ENCODE measurements at regions not wholly inside any gene's neighbourhood (a gene's known extent, or its start where the extent isn't known, plus 50 kb on each side); places are given as distances from the start of the nearest gene placed in this dataset.

- in situ Hi-C loops (cut with HindIII; ENCODE audit: low pct_ligation_motif_present, low pct_unique_long_range_greater_than_20kb, low sequenced_read_pairs) = no loop called here
- no peak for DNase-seq
Measured at GRCh38 chr17:77696151-77696720, 262.3 kb upstream of the TNRC6C start.

- no peak for DNase-seq
- in situ Hi-C loops (cut with HindIII; ENCODE audit: low pct_ligation_motif_present, low pct_unique_long_range_greater_than_20kb, low sequenced_read_pairs) = no loop called here
Measured at GRCh38 chr17:77696721-77697460, 261.6 kb upstream of the TNRC6C start.

GRCh38 chr17:77697480-77698400 is 260.8 kb upstream of the TNRC6C start:
- in situ Hi-C loops (cut with HindIII; ENCODE audit: low pct_ligation_motif_present, low pct_unique_long_range_greater_than_20kb, low sequenced_read_pairs) = no loop called here
- DNase-seq = no peak

GRCh38 chr17:77698903-77699623 is 259.4 kb upstream of the TNRC6C start:
- DNase-seq = no peak
- in situ Hi-C loops (cut with HindIII; ENCODE audit: low pct_ligation_motif_present, low pct_unique_long_range_greater_than_20kb, low sequenced_read_pairs) = no loop called here

- DNase-seq = no peak
- in situ Hi-C loops (cut with HindIII; ENCODE audit: low pct_ligation_motif_present, low pct_unique_long_range_greater_than_20kb, low sequenced_read_pairs) = no loop called here
Measured at GRCh38 chr17:77700165-77700881, 258.2 kb upstream of the TNRC6C start.

GRCh38 chr17:77701996-77702395 is 256.5 kb upstream of the TNRC6C start:
- in situ Hi-C loops (cut with HindIII; ENCODE audit: low pct_ligation_motif_present, low pct_unique_long_range_greater_than_20kb, low sequenced_read_pairs) = no loop called here
- no peak for DNase-seq

GRCh38 chr17:77704048-77704815 is 254.3 kb upstream of the TNRC6C start:
- in situ Hi-C loops (cut with HindIII; ENCODE audit: low pct_ligation_motif_present, low pct_unique_long_range_greater_than_20kb, low sequenced_read_pairs) = no loop called here
- no peak for DNase-seq

GRCh38 chr17:77706938-77707337 is 251.6 kb upstream of the TNRC6C start:
- no peak for DNase-seq
- in situ Hi-C loops (cut with HindIII; ENCODE audit: low pct_ligation_motif_present, low pct_unique_long_range_greater_than_20kb, low sequenced_read_pairs) = no loop called here

GRCh38 chr17:77707546-77707945 is 251.0 kb upstream of the TNRC6C start:
- in situ Hi-C loops (cut with HindIII; ENCODE audit: low pct_ligation_motif_present, low pct_unique_long_range_greater_than_20kb, low sequenced_read_pairs) = no loop called here
- no peak for DNase-seq

- DNase-seq = no peak
- in situ Hi-C loops (cut with HindIII; ENCODE audit: low pct_ligation_motif_present, low pct_unique_long_range_greater_than_20kb, low sequenced_read_pairs) = no loop called here
Measured at GRCh38 chr17:77708049-77708448, 250.5 kb upstream of the TNRC6C start.

- DNase-seq = no peak
- in situ Hi-C loops (cut with HindIII; ENCODE audit: low pct_ligation_motif_present, low pct_unique_long_range_greater_than_20kb, low sequenced_read_pairs) = no loop called here
Measured at GRCh38 chr17:77708936-77709335, 249.6 kb upstream of the TNRC6C start.

- in situ Hi-C loops (cut with HindIII; ENCODE audit: low pct_ligation_motif_present, low pct_unique_long_range_greater_than_20kb, low sequenced_read_pairs) = no loop called here
- DNase-seq = no peak
Measured at GRCh38 chr17:77709594-77709993, 248.9 kb upstream of the TNRC6C start.

GRCh38 chr17:77712578-77712977 is 245.9 kb upstream of the TNRC6C start:
- no peak for DNase-seq
- in situ Hi-C loops (cut with HindIII; ENCODE audit: low pct_ligation_motif_present, low pct_unique_long_range_greater_than_20kb, low sequenced_read_pairs) = no loop called here

- DNase-seq = no peak
- in situ Hi-C loops (cut with HindIII; ENCODE audit: low pct_ligation_motif_present, low pct_unique_long_range_greater_than_20kb, low sequenced_read_pairs) = no loop called here
Measured at GRCh38 chr17:77716289-77716926, 242.1 kb upstream of the TNRC6C start.

- no peak for DNase-seq
- in situ Hi-C loops (cut with HindIII; ENCODE audit: low pct_ligation_motif_present, low pct_unique_long_range_greater_than_20kb, low sequenced_read_pairs) = no loop called here
Measured at GRCh38 chr17:77717941-77718668, 240.4 kb upstream of the TNRC6C start.

GRCh38 chr17:77718669-77718961 is 239.9 kb upstream of the TNRC6C start:
- in situ Hi-C loops (cut with HindIII; ENCODE audit: low pct_ligation_motif_present, low pct_unique_long_range_greater_than_20kb, low sequenced_read_pairs) = no loop called here
- DNase-seq = no peak

- DNase-seq = no peak
- in situ Hi-C loops (cut with HindIII; ENCODE audit: low pct_ligation_motif_present, low pct_unique_long_range_greater_than_20kb, low sequenced_read_pairs) = no loop called here
Measured at GRCh38 chr17:77719806-77720205, 238.7 kb upstream of the TNRC6C start.

Data from ACHN (cell line).